ENCODE measurements at regions not wholly inside any gene's neighbourhood (a gene's known extent, or its start where the extent isn't known, plus 50 kb on each side); places are given as distances from the start of the nearest gene placed in this dataset.

DNA sequence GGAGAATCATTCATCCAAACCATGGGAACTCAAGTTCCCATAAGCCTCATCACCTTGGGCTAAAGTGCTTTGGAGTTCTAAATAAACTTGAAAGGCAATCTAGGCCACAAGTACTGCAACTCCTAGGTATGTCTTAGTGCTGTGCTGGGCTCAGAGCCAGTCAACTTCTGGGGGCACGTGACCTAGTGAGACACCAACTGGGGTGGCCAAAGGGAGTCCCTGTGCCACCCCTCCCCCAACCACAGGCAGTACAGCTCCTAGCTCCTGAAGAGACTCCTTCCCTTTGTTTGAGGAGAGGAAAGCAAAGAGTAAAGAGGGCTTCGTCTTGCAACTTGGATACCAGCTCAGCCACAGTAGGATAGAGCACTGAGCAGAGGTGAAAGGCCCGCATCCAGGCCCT lies 154.2 kb upstream of the IL1RAPL2 start:
- POLR2A ChIA-PET = no interaction called here
- WGBS (ENCODE audit: low lambda C conversion rate) = 17% methylated on average over 1 of the region's 3 CpGs
- CTCF ChIA-PET (ENCODE audit: low intra/inter-chr PET ratio, low total read pairs) = no interaction called here

More for the DNA sequence above, 154.2 kb upstream of the IL1RAPL2 start:
- in situ Hi-C loops (cut with HindIII; ENCODE audit: extremely low pct_ligation_motif_present, low pct_unique_long_range_greater_than_20kb) = no loop called here
- no peaks in the 10 kb centered on the region for H3K79me2 ChIP-seq (ENCODE audit: insufficient read depth, low read length)
- intact Hi-C loops (cut with micrococcal nuclease; ENCODE audit: unreplicated experiment) = no loop called here
- no peaks in the 10 kb centered on the region for H3K4me1 ChIP-seq (ENCODE audit: insufficient read depth, low read length)
- no peaks in the 10 kb centered on the region for H4K20me1 ChIP-seq (ENCODE audit: insufficient read depth, low read length)
- no peak overlapping the region for H3K9ac ChIP-seq (ENCODE audit: insufficient read depth, low read depth, low read length)
- H3K9me3 ChIP-seq (ENCODE audit: low read length) = no peaks in the 10 kb centered on the region
- H3K27ac ChIP-seq (ENCODE audit: extremely low read length, insufficient read depth, low read length) = no peak overlapping the region
- no peaks in the 10 kb centered on the region for H3K27me3 ChIP-seq (ENCODE audit: control insufficient read depth in 1 of 2, insufficient read depth in 2 of 2, low read length in 2 of 2)
- no peak overlapping the region for H2AFZ ChIP-seq (ENCODE audit: low read length)
- no peaks in the 10 kb centered on the region for H3K36me3 ChIP-seq (replicated peaks in 1 of 2; ENCODE audit: control insufficient read depth in 1 of 2, insufficient read depth in 2 of 2, low read length in 2 of 2)
- no peak for ATAC-seq
- H3K4me2 ChIP-seq (ENCODE audit: low read depth, low read length) = no peak overlapping the region
- DNase-seq (ENCODE audit: low spot score) = no peak
- no TSS peak for BruUV-seq (replicated peaks)
- no peak for FAIRE-seq
- TF ChIP-seq, protein P1, sequence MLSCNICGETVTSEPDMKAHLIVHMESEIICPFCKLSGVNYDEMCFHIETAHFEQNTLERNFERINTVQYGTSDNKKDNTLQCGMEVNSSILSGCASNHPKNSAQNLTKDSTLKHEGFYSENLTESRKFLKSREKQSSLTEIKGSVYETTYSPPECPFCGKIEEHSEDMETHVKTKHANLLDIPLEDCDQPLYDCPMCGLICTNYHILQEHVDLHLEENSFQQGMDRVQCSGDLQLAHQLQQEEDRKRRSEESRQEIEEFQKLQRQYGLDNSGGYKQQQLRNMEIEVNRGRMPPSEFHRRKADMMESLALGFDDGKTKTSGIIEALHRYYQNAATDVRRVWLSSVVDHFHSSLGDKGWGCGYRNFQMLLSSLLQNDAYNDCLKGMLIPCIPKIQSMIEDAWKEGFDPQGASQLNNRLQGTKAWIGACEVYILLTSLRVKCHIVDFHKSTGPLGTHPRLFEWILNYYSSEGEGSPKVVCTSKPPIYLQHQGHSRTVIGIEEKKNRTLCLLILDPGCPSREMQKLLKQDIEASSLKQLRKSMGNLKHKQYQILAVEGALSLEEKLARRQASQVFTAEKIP (CRISPR knock-in tag; IDR thresholded peaks at IDR 0.05; ENCODE audit: borderline replicate concordance) = no peak
- no peak for TF ChIP-seq CBX2 (IDR thresholded peaks at IDR 0.05; ENCODE audit: low read depth, low read length)
- TF ChIP-seq CBX2 (CRISPR knock-in tag; IDR thresholded peaks at IDR 0.05; ENCODE audit: low read depth) = no peak
- TF ChIP-seq SP2 (CRISPR knock-in tag; IDR thresholded peaks at IDR 0.05) = no peak
- TF ChIP-seq ARID2 (CRISPR knock-in tag; IDR thresholded peaks at IDR 0.05; ENCODE audit: borderline replicate concordance) = no peak
- TF ChIP-seq, protein P2, sequence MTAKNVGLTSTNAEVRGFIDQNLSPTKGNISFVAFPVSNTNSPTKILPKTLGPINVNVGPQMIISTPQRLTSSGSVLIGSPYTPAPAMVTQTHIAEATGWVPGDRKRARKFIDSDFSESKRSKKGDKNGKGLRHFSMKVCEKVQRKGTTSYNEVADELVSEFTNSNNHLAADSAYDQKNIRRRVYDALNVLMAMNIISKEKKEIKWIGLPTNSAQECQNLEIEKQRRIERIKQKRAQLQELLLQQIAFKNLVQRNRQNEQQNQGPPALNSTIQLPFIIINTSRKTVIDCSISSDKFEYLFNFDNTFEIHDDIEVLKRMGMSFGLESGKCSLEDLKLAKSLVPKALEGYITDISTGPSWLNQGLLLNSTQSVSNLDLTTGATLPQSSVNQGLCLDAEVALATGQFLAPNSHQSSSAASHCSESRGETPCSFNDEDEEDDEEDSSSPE (CRISPR knock-in tag; IDR thresholded peaks at IDR 0.05) = no peak
- TF ChIP-seq ZNF335 (CRISPR knock-in tag; IDR thresholded peaks at IDR 0.05) = no peak
- no peak for TF ChIP-seq ZNF225 (CRISPR knock-in tag; IDR thresholded peaks at IDR 0.05)
- no peak for TF ChIP-seq GPN1 (CRISPR knock-in tag; IDR thresholded peaks at IDR 0.05; ENCODE audit: borderline replicate concordance)
- TF ChIP-seq CREM (IDR thresholded peaks at IDR 0.05) = no peak
- no peak for TF ChIP-seq CREM (CRISPR knock-in tag; IDR thresholded peaks at IDR 0.05)
- no peak for TF ChIP-seq IKZF1 (IDR thresholded peaks at IDR 0.05)
- H3K4me3 ChIP-seq (replicated peaks in 1 of 3; ENCODE audit: insufficient read depth in 1 of 3, low read depth in 2 of 3, low read length in 3 of 3) = no peak overlapping the region
